C4-2B (cell line): ENCODE measurements at regions not wholly inside any gene's neighbourhood (a gene's known extent, or its start where the extent isn't known, plus 50 kb on each side); places are given as distances from the start of the nearest gene placed in this dataset.

Experiments
- H3K27ac ChIP-seq: fragments of 450-650 bp; 2 replicates; pipeline ENCODE4 v1.5.1; 2017
- ZFX ChIP-seq: fragments of 450-650 bp; IDR thresholded peaks from 2 replicates; pipeline ENCODE4 v1.6.1; 2017
- TF ChIP-seq, protein P1 (sequence below): fragments of 450-650 bp; conservative IDR thresholded peaks from 2 replicates; pipeline ENCODE4 v1.5.1; 2017; ENCODE audit warnings: mild to moderate bottlenecking

DNA sequence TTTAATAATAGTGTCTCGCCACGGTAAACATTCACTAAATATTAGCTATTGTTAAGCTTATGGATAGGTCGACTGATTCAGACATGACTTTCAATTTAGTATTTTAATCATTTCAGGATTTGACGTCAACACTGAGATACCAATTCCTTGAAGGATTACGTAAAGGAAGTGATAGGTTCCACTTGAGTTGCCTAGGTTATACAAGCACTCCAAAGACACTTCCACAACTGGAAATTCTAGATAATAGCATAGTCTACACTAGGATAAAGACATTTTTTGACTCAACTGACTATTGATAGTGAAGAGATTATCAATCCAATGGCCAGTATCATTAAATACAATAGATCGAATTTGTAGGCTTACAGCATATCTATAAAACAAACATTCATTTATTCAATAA, 63.9 kb upstream of the NHSL1 start:
- no peak for TF ChIP-seq ZFX
- TF ChIP-seq, protein P1, sequence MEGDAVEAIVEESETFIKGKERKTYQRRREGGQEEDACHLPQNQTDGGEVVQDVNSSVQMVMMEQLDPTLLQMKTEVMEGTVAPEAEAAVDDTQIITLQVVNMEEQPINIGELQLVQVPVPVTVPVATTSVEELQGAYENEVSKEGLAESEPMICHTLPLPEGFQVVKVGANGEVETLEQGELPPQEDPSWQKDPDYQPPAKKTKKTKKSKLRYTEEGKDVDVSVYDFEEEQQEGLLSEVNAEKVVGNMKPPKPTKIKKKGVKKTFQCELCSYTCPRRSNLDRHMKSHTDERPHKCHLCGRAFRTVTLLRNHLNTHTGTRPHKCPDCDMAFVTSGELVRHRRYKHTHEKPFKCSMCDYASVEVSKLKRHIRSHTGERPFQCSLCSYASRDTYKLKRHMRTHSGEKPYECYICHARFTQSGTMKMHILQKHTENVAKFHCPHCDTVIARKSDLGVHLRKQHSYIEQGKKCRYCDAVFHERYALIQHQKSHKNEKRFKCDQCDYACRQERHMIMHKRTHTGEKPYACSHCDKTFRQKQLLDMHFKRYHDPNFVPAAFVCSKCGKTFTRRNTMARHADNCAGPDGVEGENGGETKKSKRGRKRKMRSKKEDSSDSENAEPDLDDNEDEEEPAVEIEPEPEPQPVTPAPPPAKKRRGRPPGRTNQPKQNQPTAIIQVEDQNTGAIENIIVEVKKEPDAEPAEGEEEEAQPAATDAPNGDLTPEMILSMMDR = no peak
- no peak overlapping the region for H3K27ac ChIP-seq

DNA sequence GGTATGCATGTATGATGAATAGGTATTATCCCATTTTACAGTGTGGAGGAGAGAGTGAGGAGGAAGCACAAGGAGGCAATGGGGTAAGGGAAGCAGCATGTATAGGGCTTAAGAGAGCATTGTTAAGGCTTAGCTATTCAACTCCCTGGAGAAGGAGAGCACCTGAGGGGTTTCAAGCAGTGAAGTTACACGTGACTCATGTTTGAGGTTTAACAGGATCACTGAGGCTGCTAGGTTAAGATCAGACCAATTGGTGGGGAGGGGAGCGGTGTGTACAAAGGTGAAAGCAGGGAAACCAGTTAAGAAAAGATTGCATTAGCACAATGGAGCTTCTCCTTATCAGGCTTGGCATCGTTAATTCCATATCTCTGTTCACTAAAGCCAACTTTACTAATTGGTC, 64.4 kb upstream of the NHSL1 start:
- no peak overlapping the region for H3K27ac ChIP-seq
- TF ChIP-seq, protein P1 = no peak
- no peak for TF ChIP-seq ZFX

DNA sequence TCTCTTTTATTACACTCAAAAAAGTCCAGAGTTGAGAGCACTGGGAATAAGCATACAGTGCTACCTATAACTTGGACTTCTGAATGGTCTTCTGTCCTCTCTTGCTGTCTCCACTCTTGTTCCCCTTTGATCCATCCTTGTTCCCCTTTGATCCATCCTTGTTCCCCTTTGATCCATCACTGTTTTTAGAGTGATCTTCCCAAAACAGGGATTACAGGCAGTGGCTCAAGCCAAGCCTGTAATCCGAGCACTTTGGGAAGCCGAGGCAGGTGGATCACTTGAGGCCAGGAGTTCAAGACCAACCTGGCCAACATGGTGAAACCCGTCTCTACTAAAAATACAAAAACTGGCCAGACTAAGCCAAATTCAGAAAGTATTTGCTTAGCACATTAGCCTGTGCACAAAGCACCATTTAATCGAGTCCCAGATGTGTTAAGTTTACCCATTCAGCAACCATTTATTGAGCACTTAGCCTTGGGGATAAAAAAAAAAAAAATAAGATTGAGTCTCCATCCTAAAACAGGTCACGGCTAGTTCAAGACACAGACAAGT, 65.0 kb upstream of the NHSL1 start:
- no peak overlapping the region for H3K27ac ChIP-seq
- TF ChIP-seq ZFX = no peak
- TF ChIP-seq, protein P1 = no peak

DNA sequence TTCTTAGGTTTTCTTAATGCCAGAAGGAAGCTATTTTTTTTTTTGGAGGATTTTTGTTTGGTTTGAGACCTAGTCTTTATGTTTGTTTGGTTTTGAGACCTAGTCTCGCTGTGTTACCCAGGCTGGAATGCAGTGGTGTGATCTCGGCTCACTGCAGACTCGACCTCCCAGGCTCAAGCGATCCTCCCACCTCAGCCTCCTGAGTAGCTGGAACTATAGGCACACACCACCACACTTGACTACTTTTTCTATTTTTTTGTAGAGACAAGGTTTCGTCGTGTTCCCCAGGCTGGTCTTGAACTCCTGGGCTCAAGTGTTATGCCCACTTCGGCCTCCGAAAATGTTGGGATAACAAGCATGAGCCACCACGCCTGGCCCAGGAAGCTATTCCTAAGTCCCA, 67.8 kb upstream of the NHSL1 start:
- no peak overlapping the region for H3K27ac ChIP-seq
- TF ChIP-seq, protein P1 = no peak
- TF ChIP-seq ZFX = no peak

DNA sequence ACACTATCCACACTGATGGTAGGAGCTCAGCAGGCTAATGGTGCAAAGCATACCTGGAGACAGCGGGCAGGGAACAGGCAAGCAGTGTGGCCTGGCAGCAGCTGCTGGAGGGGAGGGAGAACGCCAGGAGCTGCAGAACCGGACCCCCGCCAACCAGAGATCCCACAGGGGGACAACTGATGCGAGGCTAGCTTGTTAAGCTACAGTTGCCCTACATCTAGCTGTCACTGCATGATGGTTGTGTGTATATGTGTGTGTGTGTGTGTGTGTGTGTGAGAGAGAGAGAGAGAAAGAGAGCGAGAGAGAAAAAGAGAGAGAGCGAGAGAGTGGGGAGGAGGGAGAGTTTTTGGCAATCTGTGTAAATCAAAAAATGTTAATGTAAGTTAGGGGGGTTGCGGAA, 69.7 kb upstream of the NHSL1 start:
- TF ChIP-seq, protein P1 = no peak
- TF ChIP-seq ZFX = no peak

DNA sequence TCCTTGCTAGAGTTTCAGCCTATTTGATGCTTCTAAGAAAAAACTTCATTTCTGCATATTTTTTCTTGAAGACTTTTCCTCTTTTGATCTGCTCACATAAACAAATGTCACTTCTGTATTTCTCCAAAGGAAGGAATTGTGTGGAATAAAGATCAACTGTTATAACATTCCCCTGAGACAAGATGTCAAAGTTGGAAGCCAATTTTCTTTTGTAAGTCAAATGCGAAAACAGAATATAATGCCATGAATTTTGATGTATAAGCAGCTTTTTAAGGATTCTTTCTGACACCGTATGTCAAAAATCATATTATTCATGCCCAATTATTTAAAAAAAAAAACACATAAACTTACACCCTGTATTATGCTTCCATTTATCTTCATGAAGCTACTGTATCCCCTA, 70.3 kb upstream of the NHSL1 start:
- H3K27ac ChIP-seq = no peak overlapping the region
- TF ChIP-seq ZFX = no peak
- TF ChIP-seq, protein P1 = no peak

More for the DNA sequence above, 69.7 kb upstream of the NHSL1 start:
- no peak overlapping the region for H3K27ac ChIP-seq

DNA sequence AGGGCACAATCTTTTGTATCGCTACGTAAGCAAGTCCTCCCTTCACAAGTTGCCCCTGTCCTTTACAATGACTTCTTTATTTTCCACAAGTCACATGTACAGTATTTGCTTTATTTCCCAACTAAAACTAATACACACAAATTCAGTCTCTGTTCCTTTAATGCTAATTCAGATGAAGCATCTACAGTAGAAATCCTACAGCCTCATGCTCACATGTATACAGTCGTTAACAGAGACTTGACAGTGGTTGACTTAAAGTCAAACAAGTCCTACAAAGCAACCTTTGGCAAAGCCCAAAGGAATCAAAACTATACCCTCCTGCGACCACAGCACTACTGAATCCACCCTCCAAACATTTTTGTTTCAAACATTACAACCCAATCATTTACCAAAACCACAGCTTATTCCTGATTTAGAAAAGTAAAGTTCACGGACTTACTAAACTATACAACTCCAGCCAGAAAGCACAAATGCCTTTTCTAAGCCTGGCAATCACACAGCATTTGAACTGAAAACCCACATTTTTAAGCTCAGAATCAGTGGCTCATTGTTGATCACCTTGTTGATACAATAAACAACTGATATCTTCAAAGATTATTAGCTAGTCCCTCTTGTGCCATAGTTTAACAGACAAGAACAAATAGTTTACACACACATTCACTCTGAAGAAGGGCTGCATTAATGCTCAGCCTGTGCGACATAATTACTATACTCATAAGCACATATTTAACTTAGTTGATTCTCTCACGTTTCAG, 70.9 kb upstream of the NHSL1 start:
- H3K27ac ChIP-seq = no peak overlapping the region
- TF ChIP-seq, protein P1 = no peak
- no peak for TF ChIP-seq ZFX
